Right lobe of liver (tissue), 6 donors: ENCODE measurements at regions not wholly inside any gene's neighbourhood (a gene's known extent, or its start where the extent isn't known, plus 50 kb on each side); places are given as distances from the start of the nearest gene placed in this dataset.

ENCODE experiments used
- ATAC-seq, 4 donors: fragments of 200-7000 bp; cut with Tn5 transposase; one replicate each; pipeline ENCODE4 v1.9.1; 2020; ENCODE audit warnings: mild to moderate bottlenecking in 4 of 4, moderate library complexity in 4 of 4
- DNase-seq, 3 donors: peaks; one replicate each; pipeline ENCODE4 v3.0.0-alpha.2; 2020
- H3K27ac ChIP-seq, 3 donors: fragments of 200-600 bp; one replicate each; pipeline ENCODE4 v1.8.0; 2022
- H3K27me3 ChIP-seq, 2 donors: fragments of 200-600 bp; one replicate each; pipeline ENCODE4 v1.8.0; 2022
- H3K36me3 ChIP-seq, 4 donors: fragments of 200-600 bp; sonication (generic) in 1 of 4; one replicate each; pipeline versions ENCODE4 v1.5.1 to v1.8.0; 2017 to 2022; ENCODE audit warnings: control low read depth in 1 of 4
- H3K4me1 ChIP-seq, 4 donors: fragments of 200-600 bp; sonication (generic) in 1 of 4; one replicate each; pipeline versions ENCODE4 v1.5.1 to v1.8.0; 2017 to 2022; ENCODE audit warnings: control low read depth in 1 of 4
- H3K4me3 ChIP-seq, 3 donors: fragments of 200-600 bp; one replicate each; pipeline ENCODE4 v1.8.0; 2022
- H3K9me3 ChIP-seq, 4 donors: fragments of 200-600 bp; sonication (generic) in 1 of 4; one replicate each; pipeline versions ENCODE4 v1.5.1 to v1.8.0; 2017 to 2022; ENCODE audit warnings: control low read depth in 1 of 4
- CTCF ChIP-seq, 4 donors: fragments of 200-600 bp in 3 of 4; fragments of 450-650 bp in 1 of 4; IDR thresholded peaks; one replicate each; pipeline versions ENCODE4 v1.5.1 to v1.8.0; 2016 to 2022; ENCODE audit warnings: antibody characterized with exemption in 4 of 4, mild to moderate bottlenecking in 2 of 4
- POLR2A ChIP-seq: fragments of 450-650 bp; IDR thresholded peaks from one replicate; pipeline ENCODE4 v1.6.1; 2017; ENCODE audit warnings: antibody characterized with exemption, mild to moderate bottlenecking
- WGBS: methylation state at CpG from one replicate; pipeline ENCODE4 v1.1.6; 2018; ENCODE audit warnings: low coverage, low lambda C conversion rate; ENCODE audit not compliant: insufficient coverage; ENCODE audit errors: missing lambda C conversion rate; 5-methylcytosine and 5-hydroxymethylcytosine counted together
- intact Hi-C, 2 donors: fragments of 100-400 bp; cut with DNase I; formaldehyde crosslinking; loops; one replicate each; pipeline versions ENCODE4 v1.11.2 to v1.14.1; 2022
- donor health status: DM: no; HTN: yes; CAD: no.
- donor health status: DM: no; HTN: no; CAD: no.
- donor health status: DM: no; HTN: no; CAD: no.
- donor health status: DM: no; HTN: yes; CAD: no.
- donor health status: DM: no; HTN: yes; CAD: no.

DNA sequence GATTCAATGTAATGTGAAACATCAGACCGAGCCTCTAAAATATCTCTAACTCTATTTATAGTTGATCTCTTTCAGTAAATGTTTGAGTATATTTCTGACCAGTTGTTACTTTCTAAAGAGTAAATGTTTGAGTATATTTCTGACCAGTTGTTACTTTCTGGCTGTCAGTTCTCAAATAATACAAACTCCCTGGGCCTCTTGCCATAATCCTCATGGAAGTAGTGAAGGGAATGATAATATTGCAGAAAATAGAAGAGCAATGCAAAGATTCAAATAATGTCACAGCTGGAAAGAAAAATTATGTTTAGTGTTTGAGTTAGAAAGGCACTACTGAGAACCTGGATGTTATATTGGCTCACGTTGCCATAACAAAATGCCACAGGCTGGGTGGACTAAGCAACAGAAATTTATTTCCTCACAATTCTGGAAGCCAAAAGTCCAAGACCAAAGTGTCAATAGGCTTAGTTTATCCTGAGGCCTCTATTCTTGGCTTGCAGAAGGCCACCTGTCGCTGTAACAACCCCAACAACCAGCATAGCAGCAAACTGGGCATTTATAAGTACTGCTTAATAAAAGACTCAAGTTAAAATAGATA lies 470.6 kb upstream of the BCHE start:
- Histone ChIP-seq H3K27ac (no peak overlapping the region), H3K4me1 (no peaks in the 10 kb centered on the region), H3K27me3 (no peaks in the 10 kb centered on the region), H3K9me3 (no peaks in the 10 kb centered on the region), H3K4me3 (no peak overlapping the region), H3K36me3 (no peaks in the 10 kb centered on the region)
- intact Hi-C loops: no loop called here
- DNase-seq (no peak), ATAC-seq (no peak)
- TF ChIP-seq CTCF (IDR thresholded peaks at IDR 0.05) (no peak), POLR2A (no peak)
- WGBS: 38% methylated on average over 3 of the region's 3 CpGs

GRCh38 chr3:166304584-166304983 lies 467.4 kb upstream of the BCHE start:
- intact Hi-C loops: no loop called here
- Histone ChIP-seq H3K4me1 (no peaks in the 10 kb centered on the region), H3K4me3 (no peak overlapping the region), H3K36me3 (no peaks in the 10 kb centered on the region), H3K27ac (no peak overlapping the region), H3K27me3 (no peaks in the 10 kb centered on the region), H3K9me3 (no peaks in the 10 kb centered on the region)
- ATAC-seq (no peak), DNase-seq (no peak)
- TF ChIP-seq CTCF (IDR thresholded peaks at IDR 0.05): no peak
- TF ChIP-seq POLR2A: no peak
- WGBS: 49% methylated on average over 4 of the region's 4 CpGs

DNA sequence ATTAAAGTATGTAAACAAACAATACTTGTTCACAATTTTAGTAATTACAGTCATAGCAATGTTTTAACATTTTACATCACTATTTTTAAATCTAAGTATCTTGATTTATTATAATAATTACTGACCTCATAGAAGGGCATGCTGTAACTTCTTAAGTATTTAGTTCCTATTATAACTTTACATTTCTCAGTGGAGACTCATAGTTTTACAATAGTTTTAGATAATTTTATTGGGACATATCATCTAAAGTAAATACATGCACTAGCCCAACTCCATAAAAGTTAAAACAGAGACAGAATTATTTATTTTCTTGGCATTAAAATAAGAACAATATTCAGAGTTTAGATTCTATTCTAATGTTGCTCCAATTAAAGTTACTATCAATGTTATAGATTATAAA lies 466.5 kb upstream of the BCHE start:
- Histone ChIP-seq H3K27ac (no peak overlapping the region), H3K4me1 (no peaks in the 10 kb centered on the region), H3K36me3 (no peaks in the 10 kb centered on the region), H3K9me3 (no peaks in the 10 kb centered on the region), H3K27me3 (no peaks in the 10 kb centered on the region), H3K4me3 (no peak overlapping the region)
- DNase-seq: no peak
- intact Hi-C loops: no loop called here
- no peak for TF ChIP-seq POLR2A
- TF ChIP-seq CTCF (IDR thresholded peaks at IDR 0.05): no peak
- ATAC-seq: no peak

DNA sequence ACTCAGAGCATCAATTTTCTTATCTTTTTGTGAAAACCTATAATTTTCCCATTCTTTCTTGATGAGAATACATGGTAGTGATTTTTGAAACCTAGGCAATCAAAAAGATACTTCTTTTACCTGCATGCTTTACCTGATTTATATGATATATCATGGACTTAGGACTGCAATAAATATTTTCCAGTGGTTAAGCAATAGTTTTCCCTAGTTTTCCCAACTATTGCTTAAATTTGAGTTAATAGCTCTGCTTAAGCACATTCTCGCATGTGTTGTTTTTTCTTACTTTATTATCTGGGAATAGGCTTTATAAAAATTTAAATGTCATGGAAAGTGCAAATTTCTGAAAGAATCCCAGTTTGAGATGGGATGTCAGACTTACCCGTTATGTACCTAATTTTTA lies 465.1 kb upstream of the BCHE start:
- no peak for DNase-seq
- intact Hi-C loops: no loop called here
- 38% methylated on average over 2 of the region's 2 CpGs for WGBS
- ATAC-seq: no peak
- no peaks in the 10 kb centered on the region for H3K27me3 ChIP-seq
- H3K9me3 ChIP-seq: no peaks in the 10 kb centered on the region
- no peak for TF ChIP-seq POLR2A
- no peak for TF ChIP-seq CTCF (IDR thresholded peaks at IDR 0.05)
- no peaks in the 10 kb centered on the region for H3K4me1 ChIP-seq
- no peaks in the 10 kb centered on the region for H3K36me3 ChIP-seq
- H3K27ac ChIP-seq: no peak overlapping the region
- H3K4me3 ChIP-seq: no peak overlapping the region

DNA sequence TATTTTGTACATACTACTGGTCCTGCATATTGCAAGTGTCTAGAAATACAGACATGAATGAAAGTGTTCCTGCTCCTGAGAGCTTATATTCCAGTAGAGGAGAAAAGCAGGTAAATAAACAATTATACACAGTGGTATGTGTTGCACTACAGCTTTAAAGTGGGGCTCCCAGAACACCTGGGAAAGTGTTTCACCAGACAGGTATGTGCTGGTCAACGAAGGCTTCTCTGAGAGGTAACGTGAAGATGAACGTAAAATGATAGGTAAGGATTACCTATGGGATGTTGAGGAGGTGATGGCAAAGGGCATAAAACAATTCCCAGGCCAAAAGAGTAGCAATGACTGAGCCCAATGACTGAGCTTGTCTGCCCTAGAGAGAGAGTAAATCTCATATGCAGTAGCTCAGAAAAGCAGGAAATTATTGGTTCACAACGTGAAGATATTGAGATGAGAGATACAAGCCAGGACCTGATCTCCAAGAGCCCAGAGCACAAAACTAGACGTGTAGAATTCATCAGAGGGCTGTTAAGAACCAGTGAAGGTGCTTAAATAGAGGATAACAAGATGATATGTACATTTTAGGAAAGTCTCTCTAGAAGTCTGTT lies 459.1 kb upstream of the BCHE start:
- WGBS: 48% methylated on average over 5 of the region's 5 CpGs
- no peak for TF ChIP-seq CTCF (IDR thresholded peaks at IDR 0.05)
- no peak for TF ChIP-seq POLR2A

More for the DNA sequence above, 459.1 kb upstream of the BCHE start:
- H3K27me3 ChIP-seq: no peaks in the 10 kb centered on the region
- no peaks in the 10 kb centered on the region for H3K9me3 ChIP-seq
- DNase-seq: no peak
- no peak for ATAC-seq
- no peak overlapping the region for H3K4me3 ChIP-seq
- intact Hi-C loops: no loop called here
- H3K4me1 ChIP-seq: no peaks in the 10 kb centered on the region
- no peak overlapping the region for H3K27ac ChIP-seq
- no peaks in the 10 kb centered on the region for H3K36me3 ChIP-seq
